HL-60/S4 treated with retinoic acid at 250 ng/mL for 4 days and 3 days (cell line): ENCODE measurements at regions not wholly inside any gene's neighbourhood (a gene's known extent, or its start where the extent isn't known, plus 50 kb on each side); places are given as distances from the start of the nearest gene placed in this dataset.

Source experiments
- in situ Hi-C: fragments of 300-500 bp; cut with MboI; formaldehyde crosslinking; loops from 2 replicates; pipeline ENCODE4 v1.7.0; 2022; ENCODE audit warnings: low sequenced_read_pairs

DNA sequence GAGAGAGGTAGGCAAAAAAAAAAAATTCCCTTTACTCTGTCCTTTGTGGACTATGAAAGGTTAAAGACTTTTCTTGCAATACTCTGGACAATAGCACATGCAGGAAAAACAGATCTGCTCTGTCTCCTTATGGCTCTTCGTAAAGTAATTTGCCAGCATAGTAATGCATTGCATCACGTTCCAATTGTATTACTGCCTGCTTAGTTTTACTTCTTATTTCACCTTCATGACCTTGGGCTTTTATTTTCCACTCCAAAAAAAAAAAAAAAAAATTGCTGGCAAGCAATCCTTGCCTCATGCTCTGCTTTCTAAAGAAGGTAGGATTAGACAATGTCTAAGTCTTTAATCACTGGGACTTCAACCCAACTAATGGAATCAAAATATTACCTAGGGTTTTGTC is 1802.7 kb downstream of the SUCLG1 start:
- in situ Hi-C loops, result no loop called here

DNA sequence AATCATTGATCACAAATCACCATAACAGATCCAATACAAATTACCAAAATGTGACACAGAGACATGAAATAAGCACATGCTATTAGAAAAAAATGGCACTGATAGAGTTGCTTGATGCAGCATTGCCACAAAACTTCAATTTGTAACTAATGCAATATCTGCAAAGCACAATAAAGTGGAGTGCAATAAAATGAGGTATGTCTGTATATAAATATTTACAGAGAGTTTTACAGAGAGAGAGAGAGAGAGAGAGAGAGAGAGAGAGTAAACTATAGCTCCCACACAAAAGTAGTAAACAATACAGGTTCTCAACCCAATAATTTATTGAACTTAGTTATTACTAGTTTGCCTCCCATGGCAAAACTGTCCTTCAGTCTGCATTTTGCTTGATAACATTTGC is 1807.0 kb downstream of the SUCLG1 start:
- in situ Hi-C loops, result no loop called here

DNA sequence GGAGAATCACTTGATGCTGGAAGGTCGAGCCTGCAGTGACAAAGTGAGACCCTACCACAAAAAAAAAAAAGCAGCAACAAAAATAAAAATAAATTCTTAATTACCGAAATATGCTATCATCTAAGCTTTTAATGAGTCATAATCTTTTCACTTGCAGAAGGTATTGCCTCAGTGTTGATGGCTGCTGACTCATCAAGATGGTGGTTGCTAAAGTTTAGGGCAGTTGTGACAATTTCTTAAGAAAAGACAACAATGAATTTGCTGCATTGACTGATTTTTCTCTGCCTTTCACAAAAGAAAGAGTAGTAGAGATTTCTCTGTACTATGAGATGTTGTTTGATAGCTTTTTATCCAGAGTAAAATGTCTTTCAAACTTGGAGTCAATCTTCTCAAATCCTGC is 1809.0 kb downstream of the SUCLG1 start:
- in situ Hi-C loops, result no loop called here

DNA sequence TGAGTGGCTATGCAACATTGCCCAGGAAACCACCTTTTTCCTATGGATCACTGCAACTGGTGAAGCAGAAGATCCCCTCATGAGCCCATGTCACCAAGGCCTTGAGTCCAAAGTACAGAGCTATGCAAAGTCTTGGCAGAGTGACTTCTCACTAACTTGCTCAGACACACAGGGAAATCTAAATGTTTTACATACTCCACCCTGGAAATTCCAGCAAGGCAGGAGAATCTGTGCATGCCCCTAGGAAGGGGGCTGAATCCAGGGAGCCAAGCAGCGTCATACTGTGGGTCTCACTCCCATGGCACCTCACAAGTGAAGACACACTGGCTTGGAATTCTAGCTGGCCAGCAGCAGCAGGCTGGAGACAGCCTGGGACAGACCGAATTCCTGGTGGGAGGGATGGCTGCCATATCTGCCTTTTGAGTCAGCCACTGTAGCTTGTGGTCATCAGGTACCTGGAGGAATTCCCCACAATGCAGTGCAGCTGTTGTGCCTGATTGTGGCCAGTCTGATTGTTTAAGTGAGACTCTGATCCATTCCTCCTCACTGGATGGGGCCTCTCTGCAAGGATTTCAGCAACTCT is 1817.4 kb downstream of the SUCLG1 start:
- in situ Hi-C loops, result no loop called here

DNA sequence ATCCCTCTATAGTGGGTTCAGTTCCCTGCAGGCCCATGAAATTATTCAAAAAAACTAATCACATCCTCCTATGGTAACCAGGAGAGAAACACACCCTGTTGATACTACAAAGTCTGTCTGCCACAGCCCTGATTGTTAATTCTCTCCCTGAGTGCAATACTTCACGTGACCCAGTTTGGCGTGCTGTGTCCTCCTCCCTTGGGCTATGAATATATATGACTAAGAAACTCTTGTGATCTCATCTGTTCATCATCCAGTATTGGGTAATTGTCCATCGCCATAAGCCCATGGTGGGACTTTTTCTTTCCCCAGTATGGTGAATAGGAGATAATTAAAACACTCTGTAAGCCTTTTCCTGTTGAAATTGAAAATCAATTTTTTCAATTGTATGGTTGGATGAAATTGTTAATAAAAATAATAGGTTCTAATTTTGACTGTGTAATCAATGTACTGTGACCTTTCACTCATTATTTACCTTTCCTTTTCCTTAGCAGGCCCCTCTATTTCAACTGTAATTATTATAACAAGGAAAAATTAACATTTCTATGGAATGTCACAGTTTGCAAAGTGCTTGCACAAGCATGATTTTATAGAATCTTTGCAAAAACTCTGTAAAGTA is 1822.6 kb downstream of the SUCLG1 start:
- in situ Hi-C loops, result no loop called here

DNA sequence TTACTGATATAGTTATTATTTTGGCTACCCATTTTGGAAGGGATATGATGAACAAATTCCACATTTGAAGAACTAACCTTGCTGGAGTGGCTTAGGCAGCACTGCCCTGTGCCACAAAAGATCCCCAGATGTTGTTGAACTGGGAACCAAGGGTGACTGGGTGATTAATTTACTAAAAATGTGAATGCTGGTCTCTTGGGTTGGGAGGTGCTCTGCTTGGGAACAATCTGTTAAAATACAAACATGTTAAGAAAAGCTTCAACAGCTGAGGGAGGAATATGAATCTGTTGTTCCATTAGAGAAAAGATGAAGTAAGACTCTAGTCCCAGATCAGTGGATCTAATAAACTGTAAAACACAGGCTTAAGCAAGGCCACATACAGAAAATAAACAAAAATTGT is 1860.1 kb downstream of the SUCLG1 start:
- in situ Hi-C loops, result no loop called here

DNA sequence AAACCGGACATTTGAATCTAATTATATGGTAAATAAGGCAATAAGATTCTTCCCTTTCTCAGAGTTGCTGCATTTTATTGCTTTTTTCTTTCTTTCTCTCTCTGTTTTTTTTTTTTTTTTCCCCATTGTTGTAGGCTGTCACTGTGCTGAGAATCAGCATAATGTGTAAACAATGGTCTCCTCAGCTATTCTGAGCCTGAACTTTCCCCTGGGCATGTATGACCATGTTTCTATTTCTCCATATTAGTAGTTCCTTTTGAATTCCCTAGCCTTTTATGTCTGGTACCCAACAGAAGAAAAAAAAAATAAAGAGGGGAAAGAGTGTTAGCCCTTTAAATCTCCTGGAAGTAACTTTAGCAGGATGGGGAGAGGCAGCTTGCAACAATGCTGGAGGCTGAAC is 1862.5 kb downstream of the SUCLG1 start:
- in situ Hi-C loops, result no loop called here

DNA sequence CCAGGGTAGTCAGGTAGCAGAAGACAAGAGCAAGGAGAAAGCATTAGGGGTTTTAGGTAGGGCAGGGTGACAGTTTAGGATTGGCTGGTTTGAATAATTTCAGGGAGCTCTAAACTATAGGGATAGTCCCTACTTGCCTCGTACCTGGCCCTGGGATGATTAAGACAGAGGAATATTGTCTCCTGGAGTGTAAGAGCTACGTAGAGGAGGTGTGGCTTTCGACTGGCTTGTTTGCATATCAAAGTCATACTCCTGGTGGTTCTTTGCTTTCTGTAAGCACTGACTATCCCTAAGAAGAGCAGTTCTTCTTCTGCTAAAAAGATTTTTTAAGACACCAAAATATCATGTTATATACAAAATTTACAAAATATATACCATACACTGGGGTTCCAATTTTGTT is 1867.4 kb downstream of the SUCLG1 start:
- in situ Hi-C loops, result no loop called here

DNA sequence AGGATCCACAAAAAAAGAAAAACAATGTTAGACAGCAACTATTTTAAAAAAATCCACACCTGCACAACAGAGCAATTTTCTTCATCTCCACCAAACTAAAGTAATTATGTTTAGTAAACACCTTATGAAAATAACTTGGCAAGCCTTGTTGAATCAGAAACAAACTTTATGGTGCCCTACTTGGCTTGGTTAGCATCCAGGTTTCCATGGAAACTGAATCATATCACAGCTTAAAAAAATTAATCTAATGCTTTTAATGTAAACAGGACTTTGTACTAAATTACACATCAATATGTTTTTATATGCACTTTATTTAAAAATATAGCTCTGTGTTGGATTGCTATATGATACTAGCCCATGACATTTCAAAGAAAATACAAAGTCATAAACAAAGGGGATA is 1882.4 kb downstream of the SUCLG1 start:
- in situ Hi-C loops, result no loop called here

DNA sequence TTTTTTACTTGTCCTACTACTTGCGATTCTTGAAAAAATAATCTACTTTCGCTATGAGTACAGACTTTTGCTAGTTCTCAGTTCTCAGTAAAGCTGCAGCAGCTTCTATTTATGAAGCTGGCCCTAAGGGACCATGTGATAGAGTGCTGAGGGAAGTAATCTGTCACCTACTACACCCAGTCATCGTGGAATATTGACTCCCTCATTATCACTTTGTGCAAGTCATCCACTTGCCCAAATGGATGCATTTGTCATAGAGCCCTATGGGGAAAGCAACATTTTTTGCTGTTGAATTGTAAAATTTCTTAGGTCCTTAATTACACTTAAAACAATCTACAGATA is 1919.8 kb downstream of the SUCLG1 start:
- in situ Hi-C loops, result no loop called here

DNA sequence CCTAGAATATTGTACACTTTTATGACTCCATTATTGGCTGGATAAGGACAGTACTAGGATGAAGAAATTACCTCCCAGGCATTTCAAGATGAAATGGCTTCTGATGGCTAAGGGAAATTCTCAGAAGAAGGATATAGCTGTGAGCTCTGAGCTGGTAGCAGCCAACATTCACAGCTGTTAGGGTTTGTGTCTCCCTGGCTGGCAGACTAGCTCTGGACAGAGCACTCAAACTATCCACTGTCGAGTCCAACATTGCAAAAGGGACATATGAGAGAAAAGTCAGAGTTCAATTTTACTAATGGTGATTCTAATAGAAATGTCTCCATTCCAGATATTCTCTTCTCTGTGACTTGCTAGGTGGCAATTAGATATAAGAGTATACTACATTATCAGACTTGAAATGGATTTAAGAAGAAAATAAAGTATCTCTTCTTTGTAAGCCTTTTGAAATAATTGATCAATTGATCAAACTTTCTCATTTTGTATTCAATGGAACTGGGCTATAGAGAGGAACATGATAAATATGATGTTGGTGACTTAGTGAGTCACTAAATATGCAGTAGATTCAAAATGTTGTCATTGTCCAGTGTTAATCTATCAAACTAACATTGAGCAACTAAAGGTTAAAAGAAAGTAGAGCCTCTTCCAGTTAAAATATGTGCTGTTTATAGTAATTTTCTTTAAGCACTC is 1920.3 kb downstream of the SUCLG1 start:
- in situ Hi-C loops, result no loop called here

DNA sequence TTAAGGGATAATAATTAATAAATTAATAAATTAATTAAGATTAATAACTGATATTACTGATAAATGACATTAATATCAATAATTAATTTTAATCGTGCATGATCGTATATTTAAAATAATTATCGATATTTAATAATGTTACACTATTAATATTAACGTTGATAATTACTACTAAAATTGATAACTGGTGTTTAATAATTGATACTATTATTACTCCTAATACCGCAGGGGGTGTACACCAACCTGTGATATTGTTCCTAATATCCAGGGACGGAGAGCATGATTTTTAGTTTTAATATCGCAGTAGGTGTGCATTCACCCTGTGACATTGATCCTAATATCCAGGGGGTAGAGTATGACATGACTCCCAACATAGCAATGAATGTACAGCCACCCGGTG is 1930.8 kb downstream of the SUCLG1 start:
- in situ Hi-C loops, result no loop called here

DNA sequence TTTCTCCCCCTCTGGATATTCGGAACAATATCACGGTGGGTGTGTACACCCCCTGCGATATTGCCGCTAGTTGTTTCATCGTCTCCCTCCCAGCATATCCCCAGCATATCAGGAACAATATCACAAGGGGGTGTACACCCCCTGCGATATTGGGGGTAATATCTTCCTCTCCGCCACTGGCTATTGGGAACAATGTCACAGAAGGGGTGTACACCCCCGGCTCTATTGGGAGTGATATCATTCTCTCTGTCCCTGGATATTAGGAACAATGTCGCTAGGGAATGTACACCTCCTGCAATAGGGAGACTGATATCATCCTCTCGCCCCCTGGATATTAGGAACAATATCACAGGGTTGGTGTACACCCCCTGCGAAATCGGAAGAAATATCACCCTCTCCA is 1932.0 kb downstream of the SUCLG1 start:
- in situ Hi-C loops, result no loop called here

DNA sequence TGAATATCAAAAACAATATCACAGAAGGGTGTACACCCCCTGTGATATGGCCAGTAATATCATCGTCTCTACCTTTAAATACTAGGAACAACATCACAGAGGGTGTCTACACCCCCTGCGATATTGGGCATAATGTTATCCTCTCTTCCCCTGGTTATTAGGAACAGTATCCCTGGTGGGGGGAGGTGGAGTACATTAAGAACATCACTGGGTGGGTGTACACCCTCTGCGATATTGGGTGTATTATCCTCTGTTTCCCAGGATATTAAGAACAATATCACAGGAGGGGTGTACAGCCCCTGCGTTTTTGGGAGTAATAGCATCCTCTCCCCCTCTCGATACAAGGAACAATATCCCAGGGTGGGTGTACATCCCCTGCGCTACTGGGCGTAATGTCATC is 1932.8 kb downstream of the SUCLG1 start:
- in situ Hi-C loops, result no loop called here

DNA sequence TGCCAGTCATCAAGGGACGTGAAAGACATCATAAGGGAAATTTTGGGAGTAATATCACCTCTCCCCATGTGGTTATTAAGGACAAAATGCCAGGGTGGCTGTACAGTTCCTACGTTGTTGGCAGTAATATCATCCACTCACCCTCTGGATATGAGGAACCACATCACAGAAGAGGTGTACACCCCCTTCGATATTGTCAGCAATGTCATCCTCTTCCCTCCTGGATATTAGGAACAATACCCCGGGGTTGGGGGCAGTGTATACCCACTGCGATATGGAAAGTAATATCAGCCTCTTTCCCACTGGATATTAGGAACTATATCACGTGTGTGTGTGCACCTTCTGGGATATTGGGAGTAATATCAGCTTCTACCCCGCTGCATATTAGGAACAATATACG is 1933.3 kb downstream of the SUCLG1 start:
- in situ Hi-C loops, result no loop called here

DNA sequence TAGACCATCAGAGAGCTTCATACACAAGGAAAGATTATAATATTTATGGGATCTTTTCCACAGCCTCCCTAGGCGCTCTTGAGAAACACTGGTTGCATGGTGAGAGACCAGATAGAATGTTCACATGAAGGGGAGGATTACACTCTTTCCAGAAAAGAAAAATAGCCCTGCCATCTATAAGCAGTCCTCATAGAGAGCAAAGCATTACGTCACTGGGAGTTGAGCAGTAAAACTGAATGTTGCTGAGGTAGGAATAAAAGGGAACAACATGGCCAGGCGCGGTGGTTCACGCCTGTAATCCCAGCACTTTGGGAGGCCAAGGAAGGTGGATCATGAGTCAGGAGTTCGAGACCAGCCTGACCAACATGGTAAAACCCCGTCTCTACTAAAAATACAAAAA is 1934.3 kb downstream of the SUCLG1 start:
- in situ Hi-C loops, result no loop called here

DNA sequence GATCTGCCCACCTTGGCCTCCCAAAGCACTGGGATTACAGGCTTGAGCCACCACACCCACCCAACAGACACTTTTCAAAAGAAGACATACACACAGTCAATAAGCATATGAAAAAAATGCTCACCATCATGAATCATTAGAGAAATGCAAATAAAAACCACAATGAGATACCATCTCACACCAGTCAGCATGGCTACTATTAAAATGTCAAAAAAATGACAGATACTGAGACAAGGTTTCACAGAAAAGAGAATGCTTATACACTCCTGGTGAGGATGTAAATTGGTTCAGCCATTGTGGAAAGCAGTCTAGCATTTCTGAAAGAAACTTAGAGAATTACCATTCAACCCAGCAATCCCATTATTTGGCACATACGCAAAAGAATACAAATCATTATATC is 1947.2 kb downstream of the SUCLG1 start:
- in situ Hi-C loops, result no loop called here

DNA sequence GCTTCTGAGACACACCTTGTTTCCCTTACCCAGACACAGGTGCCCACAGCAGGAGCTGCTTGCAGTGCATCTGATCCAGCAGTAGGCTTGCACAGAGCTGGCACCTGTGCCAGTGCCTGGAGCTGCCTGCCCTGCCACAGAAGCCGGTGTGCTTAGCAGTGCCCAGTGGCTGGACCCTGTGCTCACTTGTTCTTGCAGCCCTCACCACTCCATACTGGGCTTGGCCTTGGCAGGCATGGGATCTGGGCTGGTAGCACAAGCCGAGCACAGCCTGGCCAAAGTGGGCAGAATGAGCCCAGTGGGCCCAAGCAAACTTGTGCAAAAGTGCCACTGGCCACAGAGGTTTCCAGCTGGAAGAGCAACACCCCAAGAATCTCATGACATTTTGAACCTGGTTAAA is 1950.4 kb downstream of the SUCLG1 start:
- in situ Hi-C loops, result no loop called here

DNA sequence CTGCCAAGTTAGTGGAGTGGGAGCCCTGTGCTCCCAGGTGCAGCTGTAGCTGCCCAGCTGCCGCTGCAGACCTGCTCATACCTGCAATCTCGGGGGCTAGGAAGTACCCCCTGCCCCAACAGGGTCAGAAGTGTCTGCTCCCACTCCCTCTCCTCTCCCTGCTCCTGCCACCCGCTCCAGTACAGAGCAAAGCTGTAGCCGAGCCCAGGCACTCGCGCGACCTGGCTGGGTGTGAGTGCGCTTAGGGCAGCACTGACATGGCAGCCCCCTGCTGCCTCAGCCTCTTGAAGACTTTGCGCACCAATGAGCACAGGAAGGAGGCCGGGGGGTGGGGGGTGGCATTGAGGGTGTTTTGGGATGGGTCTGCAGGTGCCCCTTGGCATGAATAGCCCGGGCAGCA is 1951.4 kb downstream of the SUCLG1 start:
- in situ Hi-C loops, result no loop called here

DNA sequence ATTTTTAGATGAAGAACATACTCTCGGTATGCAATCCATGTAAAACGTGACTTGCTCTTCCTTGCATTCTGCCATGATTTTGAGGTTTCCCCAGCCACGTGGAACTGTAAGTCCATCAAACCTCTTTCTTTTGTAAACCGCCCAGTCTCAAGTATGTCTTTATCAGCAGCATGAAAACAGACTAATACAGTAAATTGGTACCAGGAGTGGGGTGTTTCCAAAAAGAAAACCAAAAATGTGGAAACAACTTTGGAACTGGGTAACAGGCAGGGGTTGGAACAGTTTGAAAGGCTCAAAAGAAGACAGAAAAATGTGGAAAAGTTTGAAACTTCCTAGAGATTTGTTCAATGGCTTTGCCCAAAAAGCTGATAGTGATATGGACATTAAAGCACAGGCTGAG is 1957.9 kb downstream of the SUCLG1 start:
- in situ Hi-C loops, result no loop called here

DNA sequence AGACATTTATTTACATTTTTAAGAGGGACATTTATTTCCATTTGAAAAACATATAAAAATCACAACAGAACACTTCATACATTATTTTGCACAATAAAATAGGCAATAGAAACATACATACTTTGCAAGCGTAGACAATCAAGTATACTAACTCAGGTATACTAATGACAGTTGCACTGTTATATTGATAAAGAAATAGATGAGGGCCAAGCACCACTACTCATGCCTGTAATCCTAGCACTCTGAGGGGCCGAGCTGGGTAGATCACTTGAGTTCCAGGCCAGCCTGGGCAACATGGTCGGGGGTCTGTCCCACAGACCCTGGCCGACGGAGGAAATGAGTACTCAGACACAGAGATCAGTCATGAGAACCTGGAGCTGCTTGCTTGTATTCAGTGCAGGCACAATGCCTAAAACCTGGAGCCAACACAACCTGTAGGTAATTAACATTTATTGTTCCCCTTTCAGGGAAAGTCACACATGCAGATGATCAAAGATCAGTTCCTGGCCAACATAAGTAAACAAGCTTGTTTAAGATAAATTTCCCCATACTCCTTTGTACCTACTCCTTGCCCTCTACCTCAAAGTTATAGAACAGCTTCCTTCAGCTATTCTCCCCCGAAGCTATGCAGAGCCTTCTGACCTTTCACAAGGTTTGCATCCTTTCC is 1960.2 kb downstream of the SUCLG1 start:
- in situ Hi-C loops, result no loop called here

DNA sequence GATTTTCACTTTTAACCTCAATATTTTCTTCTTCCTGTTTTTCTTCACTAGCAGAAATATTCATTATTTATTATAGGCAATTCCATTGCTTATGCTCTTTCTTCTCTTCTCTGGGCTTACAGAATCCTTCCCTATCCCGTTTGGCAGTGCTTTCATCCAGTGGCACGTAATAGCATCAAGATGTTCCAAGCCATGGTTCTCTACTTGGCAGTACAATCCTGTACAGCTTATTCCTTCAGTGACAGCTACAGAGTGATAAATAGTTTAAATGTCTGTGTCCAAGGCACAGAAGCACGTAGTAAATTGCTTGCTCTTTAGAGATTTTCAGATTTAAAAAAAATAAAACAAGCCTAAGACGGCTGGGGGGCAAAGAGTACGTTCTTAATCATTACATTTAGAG is 1964.3 kb downstream of the SUCLG1 start:
- in situ Hi-C loops, result no loop called here
